Left lung (tissue), 4 donors: ENCODE measurements at regions not wholly inside any gene's neighbourhood (a gene's known extent, or its start where the extent isn't known, plus 50 kb on each side); places are given as distances from the start of the nearest gene placed in this dataset.

Source experiments
- ATAC-seq: fragments of 200-7000 bp; cut with Tn5 transposase; one replicate; pipeline ENCODE4 v1.9.1; 2020; ENCODE audit warnings: moderate library complexity
- DNase-seq, 4 donors: peaks; one replicate each; pipeline ENCODE4 v3.0.0-alpha.2; 2013 to 2020
- H3K27ac ChIP-seq, 2 donors: fragments of 200-600 bp; sonication (generic) in 1 of 2; one replicate each; pipeline versions ENCODE4 v1.5.0 to v1.8.0; 2020 to 2021
- H3K27me3 ChIP-seq, 2 donors: fragments of 200-600 bp; sonication (generic) in 1 of 2; one replicate each; pipeline versions ENCODE4 v1.5.0 to v1.8.0; 2020 to 2021
- H3K36me3 ChIP-seq, 2 donors: fragments of 200-600 bp; sonication (generic) in 1 of 2; one replicate each; pipeline versions ENCODE4 v1.5.0 to v1.8.0; 2020 to 2021
- H3K4me1 ChIP-seq, 2 donors: fragments of 200-600 bp; one replicate each; pipeline ENCODE4 v1.8.0; 2021
- H3K4me3 ChIP-seq, 2 donors: fragments of 200-600 bp; sonication (generic) in 1 of 2; one replicate each; pipeline versions ENCODE4 v1.5.0 to v1.8.0; 2020 to 2021; ENCODE audit warnings: mild to moderate bottlenecking in 1 of 2
- H3K9me3 ChIP-seq, 2 donors: fragments of 200-600 bp; sonication (generic) in 1 of 2; one replicate each; pipeline versions ENCODE4 v1.5.0 to v1.8.0; 2020 to 2021
- intact Hi-C, 2 donors: fragments of 100-400 bp; cut with DNase I; formaldehyde crosslinking; loops; one replicate each; pipeline versions ENCODE4 v1.11.2 to v1.14.2; 2022
- TF ChIP-seq, protein P1 (sequence below), 2 donors: fragments of 200-600 bp; sonication (generic) in 1 of 2; IDR thresholded peaks; one replicate each; pipeline versions ENCODE4 v1.5.0 to v1.8.0; 2021; ENCODE audit warnings: antibody characterized with exemption in 2 of 2
- donor health status: DM: no; HTN: yes; CAD: no.
- donor health status: DM: no; HTN: no; CAD: no.

DNA sequence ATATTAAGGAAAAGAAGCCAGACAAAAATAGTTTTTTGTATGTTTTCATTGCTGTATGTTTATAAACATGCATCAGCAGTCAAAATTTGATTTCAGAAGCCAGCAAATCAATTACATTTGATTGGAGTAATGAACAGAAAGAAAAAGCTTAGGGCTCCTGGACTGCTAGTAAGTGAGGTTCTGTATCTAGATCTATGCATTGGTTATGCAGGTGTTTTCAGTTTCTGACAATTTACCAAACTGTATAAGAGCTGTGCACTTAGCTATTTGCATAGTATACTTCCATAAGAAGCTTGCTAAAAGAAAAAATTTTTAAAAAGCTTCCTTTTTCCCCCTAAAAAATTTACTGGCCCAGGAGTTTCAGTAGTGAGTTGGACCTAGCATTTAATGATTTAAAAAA, 881.6 kb downstream of the PCDH7 start:
- ATAC-seq (no peak), DNase-seq (no peak)
- Histone ChIP-seq H3K27ac (no peak overlapping the region), H3K9me3 (no peaks in the 10 kb centered on the region), H3K27me3 (no peaks in the 10 kb centered on the region), H3K4me1 (no peaks in the 10 kb centered on the region), H3K36me3 (no peaks in the 10 kb centered on the region), H3K4me3 (no peak overlapping the region)
- intact Hi-C loops: no loop called here
- TF ChIP-seq, protein P1, sequence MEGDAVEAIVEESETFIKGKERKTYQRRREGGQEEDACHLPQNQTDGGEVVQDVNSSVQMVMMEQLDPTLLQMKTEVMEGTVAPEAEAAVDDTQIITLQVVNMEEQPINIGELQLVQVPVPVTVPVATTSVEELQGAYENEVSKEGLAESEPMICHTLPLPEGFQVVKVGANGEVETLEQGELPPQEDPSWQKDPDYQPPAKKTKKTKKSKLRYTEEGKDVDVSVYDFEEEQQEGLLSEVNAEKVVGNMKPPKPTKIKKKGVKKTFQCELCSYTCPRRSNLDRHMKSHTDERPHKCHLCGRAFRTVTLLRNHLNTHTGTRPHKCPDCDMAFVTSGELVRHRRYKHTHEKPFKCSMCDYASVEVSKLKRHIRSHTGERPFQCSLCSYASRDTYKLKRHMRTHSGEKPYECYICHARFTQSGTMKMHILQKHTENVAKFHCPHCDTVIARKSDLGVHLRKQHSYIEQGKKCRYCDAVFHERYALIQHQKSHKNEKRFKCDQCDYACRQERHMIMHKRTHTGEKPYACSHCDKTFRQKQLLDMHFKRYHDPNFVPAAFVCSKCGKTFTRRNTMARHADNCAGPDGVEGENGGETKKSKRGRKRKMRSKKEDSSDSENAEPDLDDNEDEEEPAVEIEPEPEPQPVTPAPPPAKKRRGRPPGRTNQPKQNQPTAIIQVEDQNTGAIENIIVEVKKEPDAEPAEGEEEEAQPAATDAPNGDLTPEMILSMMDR (IDR thresholded peaks at IDR 0.05): no peak

DNA sequence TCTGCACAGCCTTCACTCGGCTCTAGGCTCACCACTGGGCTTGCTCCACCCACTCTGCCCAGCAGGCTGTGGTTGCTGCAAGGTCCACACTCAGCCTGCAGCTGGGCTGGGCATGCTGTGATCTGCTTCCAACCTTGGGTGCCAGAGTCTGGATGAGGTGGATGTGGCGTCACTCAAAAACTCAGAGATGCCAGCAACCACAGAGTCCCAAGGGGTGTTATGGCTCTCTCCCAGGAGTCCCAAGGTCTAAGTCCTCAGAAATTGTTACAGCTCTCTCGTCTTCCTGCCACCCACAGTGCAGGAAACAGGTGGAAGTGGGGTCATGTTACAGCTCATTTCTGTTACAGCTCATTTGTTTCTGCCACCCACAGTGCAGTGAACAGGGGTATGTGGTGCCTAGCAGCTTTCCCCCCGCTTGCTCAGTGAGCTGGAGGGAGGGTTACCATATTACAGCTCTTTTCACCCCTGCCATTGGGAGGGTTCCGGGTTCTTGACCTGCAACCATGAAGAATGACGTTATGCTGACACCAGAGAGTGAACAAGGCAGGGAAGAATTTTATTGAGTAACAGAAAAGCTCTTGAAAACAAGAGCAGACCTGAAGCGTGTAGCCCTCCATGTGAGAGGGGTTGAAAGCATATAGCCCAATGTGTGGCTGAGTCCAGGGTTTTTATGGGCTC, 893.9 kb downstream of the PCDH7 start:
- H3K4me3 ChIP-seq: no peak overlapping the region
- TF ChIP-seq, protein P1 (IDR thresholded peaks at IDR 0.05): no peak
- no peak overlapping the region for H3K27ac ChIP-seq
- no peak for DNase-seq
- no peaks in the 10 kb centered on the region for H3K36me3 ChIP-seq
- H3K27me3 ChIP-seq: no peaks in the 10 kb centered on the region
- intact Hi-C loops: no loop called here
- H3K4me1 ChIP-seq: no peaks in the 10 kb centered on the region
- no peak for ATAC-seq
- H3K9me3 ChIP-seq: no peaks in the 10 kb centered on the region

DNA sequence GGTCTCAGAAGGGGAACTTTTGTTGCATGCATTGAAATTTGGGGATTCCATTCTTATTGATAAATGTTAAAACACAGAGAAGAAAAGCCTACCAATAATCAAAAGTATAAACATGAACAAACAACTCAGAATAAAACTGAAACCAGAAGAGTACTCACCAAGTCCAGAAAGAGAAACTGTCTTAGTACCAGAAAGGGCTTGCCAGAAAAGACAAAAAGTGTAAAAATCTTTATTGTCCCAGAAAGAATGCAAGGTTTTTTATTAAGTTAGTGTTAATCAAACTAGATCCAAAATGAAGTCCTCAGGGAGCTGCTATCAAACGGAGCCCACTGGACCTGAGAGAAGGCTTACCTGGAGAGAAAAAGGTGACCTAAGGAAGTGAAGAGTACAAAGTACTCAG, 897.5 kb downstream of the PCDH7 start:
- H3K4me1 ChIP-seq: no peaks in the 10 kb centered on the region
- no peak overlapping the region for H3K4me3 ChIP-seq
- no peak overlapping the region for H3K27ac ChIP-seq
- intact Hi-C loops: no loop called here
- no peaks in the 10 kb centered on the region for H3K9me3 ChIP-seq
- TF ChIP-seq, protein P1 (IDR thresholded peaks at IDR 0.05): no peak
- no peaks in the 10 kb centered on the region for H3K36me3 ChIP-seq
- ATAC-seq: no peak
- DNase-seq: no peak
- no peaks in the 10 kb centered on the region for H3K27me3 ChIP-seq

- H3K36me3 ChIP-seq: no peaks in the 10 kb centered on the region
- H3K27ac ChIP-seq: no peak overlapping the region
- TF ChIP-seq, protein P1 (IDR thresholded peaks at IDR 0.05): no peak
- no peaks in the 10 kb centered on the region for H3K27me3 ChIP-seq
- no peak overlapping the region for H3K4me3 ChIP-seq
- ATAC-seq: no peak
- DNase-seq: no peak
- intact Hi-C loops: no loop called here
- no peaks in the 10 kb centered on the region for H3K9me3 ChIP-seq
- H3K4me1 ChIP-seq: no peaks in the 10 kb centered on the region
These were observed 900.3 kb downstream of the PCDH7 start for GRCh38 chr4:31620476-31620875.

DNA sequence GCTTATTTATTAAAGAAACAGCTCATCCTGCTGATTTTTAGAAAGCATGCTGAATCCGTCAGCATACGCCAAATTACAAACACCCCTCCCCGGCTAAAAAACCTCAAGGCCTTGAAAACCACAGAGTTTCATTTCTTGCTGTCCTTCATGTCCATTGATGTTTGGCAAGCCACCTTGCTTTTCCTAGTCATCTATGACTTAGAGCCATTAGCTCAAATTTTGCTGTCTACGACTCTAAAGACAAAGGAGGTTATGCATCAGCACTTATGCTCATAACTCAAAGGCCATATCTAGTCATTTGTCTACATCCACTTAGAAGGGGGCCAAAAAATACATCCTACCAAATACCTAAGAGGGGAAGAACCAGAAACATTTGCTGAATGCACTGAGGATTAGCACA, 925.1 kb downstream of the PCDH7 start:
- Histone ChIP-seq H3K9me3 (no peaks in the 10 kb centered on the region), H3K4me3 (no peak overlapping the region), H3K27ac (no peak overlapping the region), H3K27me3 (no peaks in the 10 kb centered on the region), H3K36me3 (no peaks in the 10 kb centered on the region), H3K4me1 (no peaks in the 10 kb centered on the region)
- ATAC-seq: no peak
- no peak for DNase-seq
- intact Hi-C loops: no loop called here
- TF ChIP-seq, protein P1 (IDR thresholded peaks at IDR 0.05): no peak
